GM12892 (cell line): ENCODE measurements at regions not wholly inside any gene's neighbourhood (a gene's known extent, or its start where the extent isn't known, plus 50 kb on each side); places are given as distances from the start of the nearest gene placed in this dataset.
"Not testable (repeated sequence)": the region's sequence is repeated elsewhere in the genome, so short reads cannot be mapped to it uniquely, and the experiment has no call there.

ENCODE experiments used
- POLR2A ChIP-seq: IDR thresholded peaks from 2 replicates; pipeline ENCODE4 v1.6.1; 2011; ENCODE audit warnings: low read depth, low read length, control low read depth
- TAF1 ChIP-seq: IDR thresholded peaks from 2 replicates; pipeline ENCODE4 v1.6.1; 2011; ENCODE audit warnings: low read depth, mild to moderate bottlenecking, control low read depth, low read length, borderline replicate concordance

GRCh38 chr7:67373389-67373788, 376.8 kb downstream of the TYW1 start:
- not testable (repeated sequence) for TF ChIP-seq POLR2A, TAF1
